K562 (cell line): ENCODE measurements at regions not wholly inside any gene's neighbourhood (a gene's known extent, or its start where the extent isn't known, plus 50 kb on each side); places are given as distances from the start of the nearest gene placed in this dataset.

Experiments
- ATAC-seq: fragments of 200-7000 bp; cut with Tn5 transposase; 3 replicates; pipeline ENCODE4 v1.9.1; 2020; ENCODE audit warnings: moderate library complexity
- BruUV-seq: library from RNA; stranded (reverse); fragments of 400-500 nt; replicated peaks from 2 replicates; lab custom pipeline; 2021; lab: Mats Ljungman, UMichigan
- CTCF ChIA-PET: fragments of 300-600 bp; formaldehyde crosslinking; extraction: SDS; loops from one replicate; lab custom pipeline; 2021; ENCODE audit warnings: low intra/inter-chr PET ratio; lab: Yijun Ruan, JAX
- POLR2A ChIA-PET: fragments of 300-600, 350-650 bp; sonication (Branson Sonifier 250); formaldehyde crosslinking; extraction: SDS; loops from one replicate; lab custom pipeline; 2021; ENCODE audit warnings: antibody characterized with exemption, inconsistent platforms; lab: Yijun Ruan, JAX
- DNase-seq, 4 experiments: peaks; one replicate each; pipeline versions ENCODE4 v3.0.0 to v3.0.0-alpha.2; 2011 to 2018; ENCODE audit warnings: low spot score in 3 of 4, mixed read lengths in 3 of 4; ENCODE audit errors: extremely low read depth in 1 of 4
- FAIRE-seq: peaks from 2 replicates; lab custom pipeline; 2011; peaks lifted over from hg19 to GRCh38; lab: Jason Lieb, UNC
- H2AFZ ChIP-seq: 2 replicates; pipeline ENCODE4 v1.6.0; 2011; ENCODE audit warnings: low read depth, low read length, control low read depth, inconsistent platforms
- H3K27ac ChIP-seq: fragments of 200-600 bp; 3 replicates; pipeline ENCODE4 v1.8.0; 2011; ENCODE audit warnings: low read depth, mild to moderate bottlenecking, control low read depth, inconsistent platforms, low read length, moderate library complexity, mixed read lengths; ENCODE audit errors: extremely low read depth
- H3K27me3 ChIP-seq, 2 experiments: fragments of 300-600 bp in 1 of 2; 2 replicates in 1 of 2; 3 replicates in 1 of 2; pipeline versions ENCODE4 v1.6.0 to v1.8.0; 2011; ENCODE audit warnings: inconsistent platforms in 2 of 2, low read length in 2 of 2, mild to moderate bottlenecking in 1 of 2, mixed read lengths in 1 of 2, moderate library complexity in 1 of 2; ENCODE audit not compliant: control insufficient read depth in 2 of 2, insufficient read depth in 2 of 2
- H3K36me3 ChIP-seq: fragments of 300-600 bp; 3 replicates; pipeline ENCODE4 v1.8.0; 2011; ENCODE audit warnings: mild to moderate bottlenecking, low read length, inconsistent platforms; ENCODE audit not compliant: control insufficient read depth, insufficient read depth
- H3K4me1 ChIP-seq, 2 experiments: fragments of 200-600 bp in 1 of 2; replicated peaks in 1 of 2; 2 replicates in 1 of 2; 3 replicates in 1 of 2; pipeline versions ENCODE4 v1.5.1 to v1.8.0; 2011; ENCODE audit warnings: inconsistent platforms in 2 of 2, low read length in 2 of 2, mild to moderate bottlenecking in 1 of 2, mixed read lengths in 1 of 2, moderate library complexity in 1 of 2; ENCODE audit not compliant: control insufficient read depth in 2 of 2, insufficient read depth in 2 of 2
- H3K4me2 ChIP-seq: 2 replicates; pipeline ENCODE4 v1.6.1; 2011; ENCODE audit warnings: low read length, control low read depth, inconsistent platforms, mixed read lengths; ENCODE audit not compliant: insufficient read depth
- H3K4me3 ChIP-seq: fragments of 200-600 bp; sonication (generic), shearing (Covaris generic); 2 replicates; pipeline ENCODE4 v1.5.1; 2016; ENCODE audit warnings: control low read depth, inconsistent platforms
- H3K79me2 ChIP-seq: fragments of 200-600 bp; 3 replicates; pipeline ENCODE4 v1.8.0; 2011; ENCODE audit warnings: low read length, inconsistent platforms; ENCODE audit not compliant: control insufficient read depth, insufficient read depth
- H3K9ac ChIP-seq, 2 experiments: 2 replicates each; pipeline versions ENCODE4 v1.6.0 to v1.6.1; 2011; ENCODE audit warnings: low read depth in 2 of 2, low read length in 2 of 2, control low read depth in 1 of 2, inconsistent platforms in 1 of 2, mild to moderate bottlenecking in 1 of 2, mixed read lengths in 1 of 2; ENCODE audit not compliant: insufficient read depth in 1 of 2
- H3K9me1 ChIP-seq: one replicate; pipeline ENCODE4 v1.6.0; 2011; ENCODE audit warnings: inconsistent platforms, mild to moderate bottlenecking, low read length, moderate library complexity; ENCODE audit not compliant: control insufficient read depth, insufficient read depth
- H3K9me3 ChIP-seq: replicated peaks from 2 replicates; pipeline ENCODE4 v1.5.1; 2011; ENCODE audit warnings: low read depth, low read length, inconsistent platforms; ENCODE audit not compliant: control insufficient read depth, insufficient read depth
- H4K20me1 ChIP-seq: replicated peaks from 2 replicates; pipeline ENCODE4 v1.6.1; 2011; ENCODE audit warnings: low read length, inconsistent platforms, mixed read lengths; ENCODE audit not compliant: control insufficient read depth, insufficient read depth
- CHD7 ChIP-seq: fragments of 200-600 bp; sonication (generic); IDR thresholded peaks from one replicate; pipeline ENCODE4 v1.6.1; 2012; ENCODE audit warnings: mild to moderate bottlenecking, low read depth, low read length, inconsistent platforms
- DNMT1 ChIP-seq: fragments of 450-650 bp; IDR thresholded peaks from 2 replicates; pipeline ENCODE4 v1.6.1; 2016; ENCODE audit warnings: antibody characterized with exemption, mild to moderate bottlenecking
- KLF16 ChIP-seq: IDR thresholded peaks from 2 replicates; pipeline ENCODE4 v1.6.1; 2016; ENCODE audit warnings: antibody characterized with exemption
- PTRF ChIP-seq: fragments of 450-650 bp; IDR thresholded peaks from 2 replicates; pipeline ENCODE4 v1.6.1; 2016; ENCODE audit warnings: mild to moderate bottlenecking, missing genetic modification characterization, missing compliant biosample characterization
- ZNF263 ChIP-seq: sonication (generic); formaldehyde crosslinking; IDR thresholded peaks from 2 replicates; pipeline ENCODE4 v1.8.0; 2022; ENCODE audit warnings: mild to moderate bottlenecking, missing genetic modification reagents, borderline replicate concordance
- WGBS: fragments of 100-300 bp; shearing (Covaris generic); methylation state at CpG from one replicate; pipeline ENCODE4 v1.1.6; 2016; ENCODE audit warnings: low coverage, mixed read lengths; ENCODE audit not compliant: insufficient coverage; ENCODE audit errors: missing lambda C conversion rate; 5-methylcytosine and 5-hydroxymethylcytosine counted together
- in situ Hi-C: fragments of 300-500 bp; cut with MboI; formaldehyde crosslinking; loops from 4 replicates; pipeline ENCODE4 v1.15.0; 2018; ENCODE audit warnings: inconsistent platforms, mixed read lengths
- intact Hi-C: fragments of 100-400 bp; cut with micrococcal nuclease; formaldehyde crosslinking; loops from 2 replicates; pipeline ENCODE4 v1.14.2; 2022
- TF ChIP-seq, protein P1 (sequence below): IDR thresholded peaks from 3 replicates; pipeline ENCODE4 v1.6.1; 2011; ENCODE audit warnings: borderline replicate concordance, mild to moderate bottlenecking, moderate library complexity; ENCODE audit not compliant: insufficient read length; ENCODE audit errors: extremely low read depth
- TF ChIP-seq, protein P2 (sequence below): fragments of 450-650 bp; formaldehyde crosslinking; IDR thresholded peaks from 2 replicates; pipeline ENCODE4 v1.4.0; 2020; ENCODE audit warnings: mild to moderate bottlenecking, mixed read lengths

GRCh38 chr7:130222-130572 lies 62.2 kb upstream of the FAM20C start:
- Histone ChIP-seq H4K20me1 (peaks cover 7% of the 10 kb centered on the region), H3K27ac (no peak overlapping the region), H3K79me2 (no peaks in the 10 kb centered on the region), H2AFZ (no peak overlapping the region), H3K36me3 (no peaks in the 10 kb centered on the region), H3K4me1 (peaks cover 0 to 5% of the 10 kb centered on the region in 2 experiments; a peak in 1 of 5 replicates), H3K9me1 (peaks cover 5% of the 10 kb centered on the region), H3K4me2 (no peak overlapping the region), H3K4me3 (no peak overlapping the region), H3K9me3 (no peaks in the 10 kb centered on the region), H3K27me3 (peaks cover 31 to 55% of the 10 kb centered on the region in 2 experiments; a peak in 4 of 5 replicates), H3K9ac (no peak overlapping the region)
- in situ Hi-C loops (no loop called here), intact Hi-C loops (no loop called here)
- CTCF ChIA-PET, result no interaction called here
- WGBS, result 1% methylated on average over 7 of the region's 7 CpGs
- no peak for ATAC-seq
- no peak for FAIRE-seq
- no peak for DNase-seq
- no TSS peak for BruUV-seq
- POLR2A ChIA-PET, result no interaction called here
- TF ChIP-seq, protein P1, sequence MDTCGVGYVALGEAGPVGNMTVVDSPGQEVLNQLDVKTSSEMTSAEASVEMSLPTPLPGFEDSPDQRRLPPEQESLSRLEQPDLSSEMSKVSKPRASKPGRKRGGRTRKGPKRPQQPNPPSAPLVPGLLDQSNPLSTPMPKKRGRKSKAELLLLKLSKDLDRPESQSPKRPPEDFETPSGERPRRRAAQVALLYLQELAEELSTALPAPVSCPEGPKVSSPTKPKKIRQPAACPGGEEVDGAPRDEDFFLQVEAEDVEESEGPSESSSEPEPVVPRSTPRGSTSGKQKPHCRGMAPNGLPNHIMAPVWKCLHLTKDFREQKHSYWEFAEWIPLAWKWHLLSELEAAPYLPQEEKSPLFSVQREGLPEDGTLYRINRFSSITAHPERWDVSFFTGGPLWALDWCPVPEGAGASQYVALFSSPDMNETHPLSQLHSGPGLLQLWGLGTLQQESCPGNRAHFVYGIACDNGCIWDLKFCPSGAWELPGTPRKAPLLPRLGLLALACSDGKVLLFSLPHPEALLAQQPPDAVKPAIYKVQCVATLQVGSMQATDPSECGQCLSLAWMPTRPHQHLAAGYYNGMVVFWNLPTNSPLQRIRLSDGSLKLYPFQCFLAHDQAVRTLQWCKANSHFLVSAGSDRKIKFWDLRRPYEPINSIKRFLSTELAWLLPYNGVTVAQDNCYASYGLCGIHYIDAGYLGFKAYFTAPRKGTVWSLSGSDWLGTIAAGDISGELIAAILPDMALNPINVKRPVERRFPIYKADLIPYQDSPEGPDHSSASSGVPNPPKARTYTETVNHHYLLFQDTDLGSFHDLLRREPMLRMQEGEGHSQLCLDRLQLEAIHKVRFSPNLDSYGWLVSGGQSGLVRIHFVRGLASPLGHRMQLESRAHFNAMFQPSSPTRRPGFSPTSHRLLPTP, result no peak
- TF ChIP-seq CHD7 (no peak), PTRF (tag) (no peak), KLF16 (no peak), ZNF263 (CRISPR knock-in tag) (no peak), DNMT1 (no peak)
- TF ChIP-seq, protein P2, sequence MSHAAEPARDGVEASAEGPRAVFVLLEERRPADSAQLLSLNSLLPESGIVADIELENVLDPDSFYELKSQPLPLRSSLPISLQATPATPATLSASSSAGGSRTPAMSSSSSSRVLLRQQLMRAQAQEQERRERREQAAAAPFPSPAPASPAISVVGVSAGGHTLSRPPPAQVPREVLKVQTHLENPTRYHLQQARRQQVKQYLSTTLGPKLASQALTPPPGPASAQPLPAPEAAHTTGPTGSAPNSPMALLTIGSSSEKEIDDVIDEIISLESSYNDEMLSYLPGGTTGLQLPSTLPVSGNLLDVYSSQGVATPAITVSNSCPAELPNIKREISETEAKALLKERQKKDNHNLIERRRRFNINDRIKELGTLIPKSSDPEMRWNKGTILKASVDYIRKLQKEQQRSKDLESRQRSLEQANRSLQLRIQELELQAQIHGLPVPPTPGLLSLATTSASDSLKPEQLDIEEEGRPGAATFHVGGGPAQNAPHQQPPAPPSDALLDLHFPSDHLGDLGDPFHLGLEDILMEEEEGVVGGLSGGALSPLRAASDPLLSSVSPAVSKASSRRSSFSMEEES (CRISPR knock-in tag), result no peak
